ENCODE measurements at regions not wholly inside any gene's neighbourhood (a gene's known extent, or its start where the extent isn't known, plus 50 kb on each side); places are given as distances from the start of the nearest gene placed in this dataset.

GRCh38 chr11:50379484-50379883, 346.8 kb downstream of the OR4C45 start:
- Mint-ChIP-seq H3K36me3 (ENCODE audit: low read depth, unreplicated experiment) (no peaks in the 10 kb centered on the region), H3K4me3 (ENCODE audit: unreplicated experiment) (no peak overlapping the region), H3K9me3 (ENCODE audit: unreplicated experiment) (peaks cover 6% of the 10 kb centered on the region), H3K27ac (ENCODE audit: unreplicated experiment) (no peak overlapping the region), H3K27me3 (ENCODE audit: unreplicated experiment) (no peaks in the 10 kb centered on the region), H3K4me1 (ENCODE audit: unreplicated experiment) (no peaks in the 10 kb centered on the region)
- TF ChIP-seq, protein P1, sequence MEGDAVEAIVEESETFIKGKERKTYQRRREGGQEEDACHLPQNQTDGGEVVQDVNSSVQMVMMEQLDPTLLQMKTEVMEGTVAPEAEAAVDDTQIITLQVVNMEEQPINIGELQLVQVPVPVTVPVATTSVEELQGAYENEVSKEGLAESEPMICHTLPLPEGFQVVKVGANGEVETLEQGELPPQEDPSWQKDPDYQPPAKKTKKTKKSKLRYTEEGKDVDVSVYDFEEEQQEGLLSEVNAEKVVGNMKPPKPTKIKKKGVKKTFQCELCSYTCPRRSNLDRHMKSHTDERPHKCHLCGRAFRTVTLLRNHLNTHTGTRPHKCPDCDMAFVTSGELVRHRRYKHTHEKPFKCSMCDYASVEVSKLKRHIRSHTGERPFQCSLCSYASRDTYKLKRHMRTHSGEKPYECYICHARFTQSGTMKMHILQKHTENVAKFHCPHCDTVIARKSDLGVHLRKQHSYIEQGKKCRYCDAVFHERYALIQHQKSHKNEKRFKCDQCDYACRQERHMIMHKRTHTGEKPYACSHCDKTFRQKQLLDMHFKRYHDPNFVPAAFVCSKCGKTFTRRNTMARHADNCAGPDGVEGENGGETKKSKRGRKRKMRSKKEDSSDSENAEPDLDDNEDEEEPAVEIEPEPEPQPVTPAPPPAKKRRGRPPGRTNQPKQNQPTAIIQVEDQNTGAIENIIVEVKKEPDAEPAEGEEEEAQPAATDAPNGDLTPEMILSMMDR (IDR thresholded peaks at IDR 0.05; ENCODE audit: unreplicated experiment): no peak
- no peak for DNase-seq (ENCODE audit: low spot score)

DNA sequence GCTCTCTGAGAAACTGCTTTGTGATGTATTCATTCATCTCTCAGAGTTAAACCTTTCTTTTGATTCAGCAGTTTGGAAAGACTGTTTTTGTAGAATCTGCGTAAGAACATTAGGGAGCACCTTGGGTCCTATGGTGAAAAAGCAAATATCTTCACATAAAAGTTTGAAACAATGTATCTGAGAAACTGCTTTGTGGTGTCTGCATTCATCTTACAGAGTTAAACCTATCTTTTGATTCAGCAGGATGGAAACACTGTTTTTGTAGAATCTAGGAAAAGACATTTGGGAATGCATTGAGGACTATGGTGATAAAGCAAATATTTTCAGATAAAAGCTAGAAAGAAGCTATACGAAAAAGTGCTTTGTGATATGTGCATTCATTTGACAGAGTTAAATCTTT, 361.3 kb downstream of the OR4C45 start:
- Mint-ChIP-seq H3K27me3 (ENCODE audit: unreplicated experiment) (no peaks in the 10 kb centered on the region), H3K4me3 (ENCODE audit: unreplicated experiment) (no peak overlapping the region), H3K4me1 (ENCODE audit: unreplicated experiment) (no peaks in the 10 kb centered on the region), H3K9me3 (ENCODE audit: unreplicated experiment) (peaks cover 21% of the 10 kb centered on the region), H3K27ac (ENCODE audit: unreplicated experiment) (no peak overlapping the region), H3K36me3 (ENCODE audit: low read depth, unreplicated experiment) (peaks cover 3% of the 10 kb centered on the region)
- TF ChIP-seq, protein P1 (IDR thresholded peaks at IDR 0.05; ENCODE audit: unreplicated experiment): no peak
- DNase-seq (ENCODE audit: low spot score): no peak

DNA sequence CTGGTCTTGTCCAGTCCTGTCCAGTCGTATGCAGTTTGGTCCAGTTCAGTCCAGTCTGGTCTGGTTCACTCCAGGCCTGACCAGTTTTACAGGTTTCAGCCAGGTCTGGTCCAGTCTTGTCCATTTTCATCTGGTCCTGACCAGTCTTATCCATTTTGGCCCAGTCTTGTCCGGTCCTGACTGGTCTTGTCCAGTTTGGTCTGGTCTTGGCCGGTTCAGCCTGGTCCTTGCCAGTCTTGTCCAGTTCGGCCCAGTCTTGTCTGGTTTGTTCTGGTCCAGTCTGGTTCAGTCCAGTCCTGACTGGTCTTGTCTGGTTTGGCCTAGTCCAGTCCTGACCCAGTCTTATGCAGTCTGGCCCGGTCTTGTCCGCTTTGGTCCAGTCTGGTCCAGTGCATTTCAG, 380.2 kb downstream of the OR4C45 start:
- no peaks in the 10 kb centered on the region for H3K36me3 Mint-ChIP-seq (ENCODE audit: low read depth, unreplicated experiment)
- no peak for DNase-seq (ENCODE audit: low spot score)
- H3K27me3 Mint-ChIP-seq (ENCODE audit: unreplicated experiment): peaks cover 5% of the 10 kb centered on the region
- H3K4me1 Mint-ChIP-seq (ENCODE audit: unreplicated experiment): no peaks in the 10 kb centered on the region
- TF ChIP-seq, protein P1 (IDR thresholded peaks at IDR 0.05; ENCODE audit: unreplicated experiment): no peak
- H3K4me3 Mint-ChIP-seq (ENCODE audit: unreplicated experiment): no peak overlapping the region
- no peak overlapping the region for H3K27ac Mint-ChIP-seq (ENCODE audit: unreplicated experiment)
- peaks cover 16% of the 10 kb centered on the region for H3K9me3 Mint-ChIP-seq (ENCODE audit: unreplicated experiment)

DNA sequence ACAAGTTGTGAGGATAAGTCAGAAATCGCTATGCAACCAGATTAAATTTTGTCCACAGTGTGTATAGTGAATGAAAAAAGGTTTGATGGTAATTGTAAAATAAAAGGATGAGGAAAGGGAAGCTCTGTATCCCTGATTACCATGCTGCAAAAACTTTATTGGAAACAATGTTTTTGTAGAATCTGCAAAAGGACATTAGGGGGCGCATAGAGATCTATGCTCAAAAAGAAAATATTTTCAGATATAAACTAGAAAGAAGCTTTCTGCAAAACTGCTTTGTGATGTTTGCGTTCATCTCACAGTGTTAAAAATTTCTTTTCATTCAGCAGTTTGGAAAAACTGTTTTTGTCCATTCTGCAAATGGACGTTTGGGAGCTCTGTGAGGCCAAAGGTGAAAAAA, 390.5 kb downstream of the OR4C45 start:
- no peaks in the 10 kb centered on the region for H3K27me3 Mint-ChIP-seq (ENCODE audit: unreplicated experiment)
- H3K36me3 Mint-ChIP-seq (ENCODE audit: low read depth, unreplicated experiment): no peaks in the 10 kb centered on the region
- no peak overlapping the region for H3K4me3 Mint-ChIP-seq (ENCODE audit: unreplicated experiment)
- TF ChIP-seq, protein P1 (IDR thresholded peaks at IDR 0.05; ENCODE audit: unreplicated experiment): no peak
- no peak overlapping the region for H3K27ac Mint-ChIP-seq (ENCODE audit: unreplicated experiment)
- peaks cover 7% of the 10 kb centered on the region for H3K9me3 Mint-ChIP-seq (ENCODE audit: unreplicated experiment)
- no peaks in the 10 kb centered on the region for H3K4me1 Mint-ChIP-seq (ENCODE audit: unreplicated experiment)
- no peak for DNase-seq (ENCODE audit: low spot score)
